NB4 (cell line): ENCODE measurements at regions not wholly inside any gene's neighbourhood (a gene's known extent, or its start where the extent isn't known, plus 50 kb on each side); places are given as distances from the start of the nearest gene placed in this dataset.

Experiments used
- CTCF ChIP-seq: IDR thresholded peaks from one replicate; pipeline ENCODE4 v1.5.1; 2012; ENCODE audit warnings: low read depth, low read length
- MAX ChIP-seq: IDR thresholded peaks from 2 replicates; pipeline ENCODE4 v1.6.1; 2011; ENCODE audit warnings: low read depth, low read length
- MYC ChIP-seq: IDR thresholded peaks from 2 replicates; pipeline ENCODE4 v1.6.1; 2011; ENCODE audit warnings: low read depth, low read length

- no peak for TF ChIP-seq CTCF
- TF ChIP-seq MYC = no peak
- no peak for TF ChIP-seq MAX
These were observed 361.3 kb upstream of the PTGER4 start for GRCh38 chr5:40318395-40318794.
